HG03565 (cell line): ENCODE measurements at regions not wholly inside any gene's neighbourhood (a gene's known extent, or its start where the extent isn't known, plus 50 kb on each side); places are given as distances from the start of the nearest gene placed in this dataset.

Experiments
- ATAC-seq: cut with Tn5 transposase; IDR thresholded peaks from one replicate; pipeline ENCODE4 v1.9.1; 2021; ENCODE audit warnings: mild to moderate bottlenecking, moderate library complexity; ENCODE audit not compliant: unreplicated experiment

- no peak for ATAC-seq
Observed at GRCh38 chr14:40618225-40618898, 988.3 kb upstream of the LRFN5 start.

DNA sequence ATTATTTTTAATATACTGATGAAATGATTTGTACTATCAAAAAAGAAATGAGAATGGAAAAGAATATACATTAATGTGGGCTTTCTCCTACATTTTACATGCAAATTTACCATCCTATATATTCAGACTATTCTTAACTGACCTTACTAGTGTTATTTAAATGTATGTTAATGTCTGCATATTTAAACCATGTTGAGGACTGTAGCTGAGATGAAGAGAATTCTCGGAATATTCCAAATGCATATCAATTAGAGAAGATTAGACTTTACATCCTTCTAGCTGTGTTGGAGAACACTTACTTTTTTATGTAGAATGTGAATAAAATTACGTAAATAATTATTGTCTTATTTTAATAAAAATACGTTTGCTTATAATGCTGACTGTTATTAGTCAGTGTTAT, 990.1 kb upstream of the LRFN5 start:
- no peak for ATAC-seq

DNA sequence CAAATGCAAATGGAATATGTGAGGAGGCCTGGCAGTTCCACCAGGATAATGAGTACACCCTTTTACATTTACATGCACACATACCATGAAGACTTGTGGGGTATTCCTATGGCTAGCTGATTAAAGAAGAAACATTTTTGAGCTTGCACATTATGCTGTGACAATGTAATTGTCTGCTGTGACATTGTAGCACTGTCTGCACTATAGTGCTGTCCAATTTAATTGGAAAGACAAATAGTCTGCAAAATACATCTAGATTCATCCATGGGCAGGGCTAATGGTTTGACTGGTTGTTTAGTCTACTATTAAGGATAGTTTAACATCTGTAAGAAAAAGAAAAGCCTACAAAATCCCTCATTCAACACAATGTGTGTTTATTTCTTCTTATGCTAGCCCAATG, 1005.6 kb upstream of the LRFN5 start:
- no peak for ATAC-seq

- ATAC-seq = no peak
Observed at GRCh38 chr14:40599725-40600124, 1007.0 kb upstream of the LRFN5 start.

DNA sequence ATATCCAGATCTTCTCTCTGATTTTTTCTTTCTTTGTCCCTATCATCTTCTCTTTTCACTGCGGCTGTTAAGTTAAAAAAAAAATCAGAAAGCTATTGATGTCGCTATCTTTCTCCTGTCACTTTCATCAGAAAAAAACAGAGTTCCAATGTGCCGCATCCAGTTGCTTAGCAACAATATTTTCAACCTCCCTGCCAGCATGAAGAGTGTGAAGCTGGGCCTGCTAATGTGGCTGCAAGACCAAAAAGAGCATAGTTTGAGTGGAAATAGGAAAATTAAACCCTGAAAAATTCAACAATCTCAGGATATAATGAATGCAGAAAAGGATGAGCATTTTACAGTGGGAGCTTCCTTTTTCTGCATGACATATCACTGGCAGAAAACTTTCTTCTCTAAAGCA, 1025.4 kb upstream of the LRFN5 start:
- no peak for ATAC-seq

GRCh38 chr14:40576880-40577478, 1029.7 kb upstream of the LRFN5 start:
- no peak for ATAC-seq

GRCh38 chr14:40574780-40575179, 1031.9 kb upstream of the LRFN5 start:
- ATAC-seq = no peak

DNA sequence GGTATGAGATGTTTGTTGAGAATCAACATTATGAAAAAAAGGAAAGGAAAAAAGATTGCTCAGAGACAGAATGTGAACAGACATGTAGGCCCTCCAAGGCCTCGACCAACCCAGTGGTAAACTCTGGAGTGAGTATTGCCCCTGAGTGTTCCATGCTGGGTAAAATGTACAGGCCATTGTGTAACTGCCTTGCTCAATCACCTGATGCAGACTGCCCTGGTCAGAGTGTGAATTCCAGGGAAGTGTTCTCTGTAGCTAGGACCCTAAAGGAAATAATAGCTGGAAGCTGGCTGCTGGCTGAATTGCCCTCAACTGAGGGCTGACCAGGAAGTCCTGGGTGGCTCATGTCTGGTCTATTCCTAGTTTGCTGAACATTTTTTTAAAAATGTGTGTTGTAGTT, 1081.4 kb upstream of the LRFN5 start:
- ATAC-seq = no peak

DNA sequence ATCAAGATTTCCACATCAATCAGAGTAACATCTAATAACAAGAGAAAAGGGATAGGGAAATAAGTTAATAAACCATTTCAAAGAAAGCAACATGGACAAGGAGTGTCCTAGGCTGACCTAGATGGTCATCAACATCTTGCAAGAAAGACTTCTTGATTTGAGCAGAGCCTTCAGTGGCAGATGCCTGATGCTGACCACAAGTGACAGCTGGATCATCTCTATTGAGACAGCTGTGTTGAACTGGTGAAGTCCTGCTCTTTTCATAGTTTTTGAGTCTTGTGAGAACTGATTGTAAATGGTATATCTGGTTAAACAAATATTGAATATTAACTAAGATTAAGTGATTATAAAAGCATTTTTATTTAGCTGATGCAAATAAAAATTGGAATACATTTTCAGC, 1083.6 kb upstream of the LRFN5 start:
- no peak for ATAC-seq

GRCh38 chr14:40494483-40494882, 1062.2 kb upstream of the FBXO33 start:
- no peak for ATAC-seq

DNA sequence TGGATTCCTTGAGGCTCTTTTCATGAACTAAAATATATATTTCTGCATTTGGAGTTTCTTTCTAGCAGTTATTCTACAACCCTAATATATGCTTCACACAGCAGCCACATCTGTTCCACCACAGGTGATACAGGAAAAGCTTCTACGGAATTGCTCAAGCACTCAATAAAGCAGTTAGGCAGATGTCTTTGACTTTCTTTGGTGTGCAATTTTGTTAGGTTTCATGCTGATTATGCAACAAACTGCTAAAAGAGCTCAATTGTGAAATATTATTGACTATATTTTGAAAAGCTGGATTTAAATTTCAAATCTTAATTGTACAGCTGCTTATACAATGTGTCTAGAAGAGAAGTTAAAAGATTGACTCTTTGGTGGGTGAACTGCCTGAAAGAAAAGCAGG, 1055.6 kb upstream of the FBXO33 start:
- no peak for ATAC-seq

DNA sequence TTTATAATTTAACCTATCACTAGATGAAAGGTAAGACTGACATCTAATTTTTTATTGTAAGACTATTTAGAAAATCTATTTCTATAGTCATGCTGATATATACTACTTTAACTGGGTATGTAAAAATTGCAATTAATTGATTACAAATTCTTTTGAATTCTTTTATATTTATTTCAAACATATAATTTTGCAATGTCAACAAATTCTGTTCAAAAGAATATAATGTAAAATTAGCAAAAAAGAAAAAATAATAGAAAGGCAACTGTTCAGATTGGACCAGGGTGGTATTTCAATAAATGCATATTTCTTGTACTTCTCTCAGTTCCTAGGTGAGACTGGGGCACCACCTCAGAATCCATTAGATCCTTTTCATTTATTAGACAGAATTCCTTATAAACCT, 1053.5 kb upstream of the FBXO33 start:
- no peak for ATAC-seq

DNA sequence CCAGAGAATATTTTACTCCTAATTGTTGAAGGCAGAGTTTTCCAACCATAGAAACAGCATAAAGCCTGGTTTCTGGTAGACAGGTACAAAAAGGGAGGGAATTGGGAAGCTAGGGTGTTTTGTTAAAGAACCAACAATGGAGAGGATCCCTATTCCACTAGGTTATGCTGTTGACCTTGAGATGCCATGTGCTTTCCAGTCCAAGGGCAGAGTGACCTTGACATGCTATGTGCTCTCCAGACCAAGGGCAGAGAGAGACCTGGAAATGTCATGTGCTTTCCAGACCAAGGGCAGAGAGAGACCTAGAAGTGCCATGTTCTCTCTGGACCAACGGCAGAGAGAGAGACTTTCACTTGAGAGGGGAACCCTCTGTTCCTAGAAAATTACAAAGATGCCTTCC, 1043.8 kb upstream of the FBXO33 start:
- no peak for ATAC-seq

GRCh38 chr14:40467969-40468368, 1035.7 kb upstream of the FBXO33 start:
- ATAC-seq = no peak

- ATAC-seq = no peak
Observed at GRCh38 chr14:40464531-40464930, 1032.3 kb upstream of the FBXO33 start.

- ATAC-seq = no peak
Observed at GRCh38 chr14:40463886-40464285, 1031.7 kb upstream of the FBXO33 start.

DNA sequence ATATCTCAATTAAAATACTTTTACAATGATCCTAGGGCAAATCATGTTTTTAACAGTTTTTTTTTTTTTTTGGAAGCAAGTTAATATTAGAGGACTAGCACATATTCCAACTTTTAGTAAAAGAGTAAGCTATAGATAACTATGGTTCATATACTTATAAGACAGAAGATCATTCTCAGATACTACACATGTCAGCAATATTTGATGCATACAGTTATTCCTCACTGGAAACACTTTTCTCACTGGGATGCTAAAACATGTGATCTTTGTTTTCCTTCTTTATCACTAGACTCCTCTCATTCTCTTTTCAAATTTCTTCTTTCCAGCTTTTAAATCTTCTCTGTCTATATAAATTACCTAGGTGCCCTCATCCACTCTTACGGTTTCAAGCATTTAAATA, 1020.4 kb upstream of the FBXO33 start:
- ATAC-seq = no peak

DNA sequence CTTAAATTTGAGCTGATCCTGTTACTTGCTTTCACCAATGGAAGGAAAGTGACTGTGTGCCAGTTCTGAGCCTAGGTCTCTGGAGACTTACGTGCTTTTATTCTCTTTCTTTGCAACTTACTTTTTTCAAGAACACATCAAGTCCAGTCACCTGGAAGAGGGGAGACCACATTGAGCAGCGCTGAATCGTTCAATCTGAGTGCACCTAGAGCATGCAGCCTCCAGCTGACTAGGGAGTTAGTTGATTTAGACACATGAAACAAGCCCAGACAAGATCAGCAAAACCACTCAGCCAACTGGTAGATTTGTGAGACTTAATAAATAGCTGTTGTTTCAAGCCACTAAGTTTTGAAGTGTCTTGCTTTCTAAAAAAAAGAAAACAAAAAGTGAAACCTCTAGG, 1014.8 kb upstream of the FBXO33 start:
- no peak for ATAC-seq

DNA sequence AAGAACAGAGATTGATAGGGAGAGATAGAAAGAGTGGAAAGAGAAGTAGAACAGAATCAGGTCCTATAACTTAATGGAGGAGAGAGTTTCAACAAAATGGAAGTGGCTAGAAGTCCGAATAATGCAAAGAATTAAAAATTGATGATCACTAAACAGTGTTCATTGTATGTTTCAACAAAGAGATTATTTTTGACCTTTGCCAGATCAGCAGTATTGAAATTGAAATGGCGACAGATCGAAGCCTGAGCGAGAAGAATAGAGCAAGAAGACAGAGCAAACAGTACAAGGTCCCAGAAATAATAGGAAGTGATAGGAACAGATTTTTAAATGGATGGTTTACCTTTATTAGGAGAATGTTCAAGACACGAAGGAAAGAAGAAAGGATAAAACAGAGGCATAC, 1012.8 kb upstream of the FBXO33 start:
- no peak for ATAC-seq

DNA sequence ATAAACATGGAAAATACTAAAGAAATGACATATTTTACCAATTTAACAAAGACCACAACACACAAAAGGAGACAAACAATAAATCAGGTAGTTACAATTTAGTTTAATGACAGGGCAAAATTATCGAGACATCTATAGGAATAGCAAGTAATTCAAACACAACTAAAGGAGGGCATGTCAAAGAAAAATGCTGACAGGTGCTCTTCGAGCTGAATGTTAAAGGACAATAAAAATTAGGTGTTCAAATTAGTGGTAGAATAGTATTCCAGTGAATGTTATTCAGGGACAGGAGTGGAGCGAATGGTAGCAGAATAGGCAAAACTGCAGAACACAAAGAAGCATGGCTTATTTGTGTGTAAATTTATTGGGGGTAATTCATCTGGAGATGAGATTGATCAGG, 1004.3 kb upstream of the FBXO33 start:
- ATAC-seq = no peak

DNA sequence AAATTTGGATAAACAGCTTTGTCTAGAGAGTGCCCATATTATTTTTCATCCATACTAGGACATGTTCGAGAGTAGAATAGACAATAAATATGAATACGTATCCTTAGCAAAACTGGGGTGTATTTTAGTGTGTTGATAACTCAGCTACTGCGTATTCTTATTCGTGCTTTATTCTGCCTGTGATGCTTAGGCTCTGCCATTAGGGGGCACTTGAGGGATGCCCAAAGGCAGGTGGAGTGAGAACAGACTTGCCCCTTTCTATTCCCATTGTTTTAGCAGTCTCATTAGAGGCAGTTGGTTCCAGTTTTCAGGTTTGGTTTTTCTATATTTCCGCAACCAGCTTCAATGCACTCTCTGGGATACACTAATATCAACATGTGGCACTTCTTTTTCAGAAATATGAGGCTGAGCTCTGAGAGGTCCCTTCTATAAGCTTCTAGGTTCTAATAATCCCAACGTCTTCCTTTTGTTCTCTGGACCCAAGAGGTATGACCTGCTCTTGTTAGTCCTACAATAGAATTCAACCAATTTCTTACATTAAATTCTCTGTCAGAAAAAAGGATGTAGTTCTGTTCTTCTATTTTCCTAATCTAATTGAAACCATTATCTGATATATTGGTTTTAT, 985.7 kb upstream of the FBXO33 start:
- no peak for ATAC-seq

GRCh38 chr14:40416565-40416964, 984.3 kb upstream of the FBXO33 start:
- ATAC-seq = no peak

DNA sequence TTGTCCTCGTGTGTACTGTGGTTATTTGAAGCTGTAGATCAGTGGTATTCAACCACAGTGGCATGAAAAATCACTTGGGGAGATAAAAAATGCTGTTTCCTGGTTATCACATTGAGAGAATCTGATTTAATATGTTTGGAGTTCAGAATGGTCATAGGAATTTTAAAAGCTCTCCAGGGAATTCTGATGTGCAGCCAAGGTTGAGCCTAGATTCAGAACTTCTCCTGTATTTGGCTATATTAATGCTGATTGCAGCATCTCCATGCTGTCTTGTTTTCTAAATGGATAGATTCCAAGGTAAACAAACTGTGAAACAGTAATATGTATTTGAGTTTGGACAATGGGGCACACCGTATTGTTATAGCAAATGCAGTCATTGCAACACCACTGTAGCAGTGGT, 982.2 kb upstream of the FBXO33 start:
- ATAC-seq = no peak
